ENCODE measurements at regions not wholly inside any gene's neighbourhood (a gene's known extent, or its start where the extent isn't known, plus 50 kb on each side); places are given as distances from the start of the nearest gene placed in this dataset.

- TF ChIP-seq CTCF (IDR thresholded peaks at IDR 0.05) (no peak), POLR2A (IDR thresholded peaks at IDR 0.05) (no peak)
Observed at GRCh38 chr4:13762130-13762529, 134.6 kb upstream of the BOD1L1 start.
